Activated CD8-positive, alpha-beta memory T cell treated with anti-CD3 and anti-CD28 coated beads, Interleukin-2, amount 50 U/mL, for 48 hours (primary cell): ENCODE measurements at regions not wholly inside any gene's neighbourhood (a gene's known extent, or its start where the extent isn't known, plus 50 kb on each side); places are given as distances from the start of the nearest gene placed in this dataset.

Experiments
- DNase-seq: peaks from one replicate; pipeline ENCODE4 v3.0.0-alpha.2; 2020

DNA sequence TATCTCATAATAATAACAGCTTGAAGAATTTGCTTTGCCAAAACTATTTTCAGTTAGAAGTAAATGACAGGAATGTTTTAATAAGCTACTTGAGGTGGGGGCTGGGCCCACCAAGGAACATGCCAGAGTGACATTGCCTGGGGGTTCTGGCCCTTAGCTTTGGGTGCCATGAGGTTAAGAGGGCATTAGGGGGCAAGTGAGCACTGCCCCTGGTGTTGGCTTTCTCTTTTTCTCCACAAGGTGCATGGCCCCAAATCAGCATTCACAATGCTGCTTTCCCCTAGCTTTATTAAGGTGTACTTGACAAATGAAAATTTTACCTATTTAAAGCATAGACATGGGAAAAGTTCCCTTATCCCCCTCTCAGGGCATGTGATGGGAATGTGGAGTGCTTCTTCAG lies 305.4 kb downstream of the TENT4A start:
- DNase-seq = no peak

DNA sequence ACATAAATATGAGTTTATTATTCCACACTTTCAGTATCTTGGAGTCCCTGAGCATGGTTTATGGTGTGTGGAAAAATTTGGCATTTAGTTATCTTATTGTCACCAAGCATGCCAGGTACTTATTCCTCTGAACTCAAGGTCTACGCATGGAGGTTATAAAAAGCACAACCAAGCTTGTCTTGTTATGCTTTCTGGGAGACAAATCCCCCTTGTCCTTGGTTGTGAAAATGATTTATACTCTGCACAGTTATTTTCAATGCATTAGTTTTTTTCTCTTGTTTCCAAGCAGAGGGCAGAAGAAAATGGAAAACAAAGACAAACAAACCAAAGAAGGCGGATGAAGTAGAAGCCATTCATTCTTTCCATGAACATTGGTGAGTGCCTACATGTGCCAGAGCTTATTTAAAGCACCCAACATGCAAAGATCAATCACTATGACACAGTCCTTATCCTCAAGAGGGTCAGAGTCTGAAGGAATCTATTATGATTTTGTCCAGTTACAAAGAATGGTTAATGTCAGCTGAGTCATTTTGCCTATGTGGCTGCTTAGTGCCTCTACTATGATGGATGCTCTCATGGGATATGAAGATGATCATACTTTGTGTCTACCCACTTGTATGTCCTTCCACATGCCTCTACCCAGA lies 323.1 kb downstream of the TENT4A start:
- no peak for DNase-seq

DNA sequence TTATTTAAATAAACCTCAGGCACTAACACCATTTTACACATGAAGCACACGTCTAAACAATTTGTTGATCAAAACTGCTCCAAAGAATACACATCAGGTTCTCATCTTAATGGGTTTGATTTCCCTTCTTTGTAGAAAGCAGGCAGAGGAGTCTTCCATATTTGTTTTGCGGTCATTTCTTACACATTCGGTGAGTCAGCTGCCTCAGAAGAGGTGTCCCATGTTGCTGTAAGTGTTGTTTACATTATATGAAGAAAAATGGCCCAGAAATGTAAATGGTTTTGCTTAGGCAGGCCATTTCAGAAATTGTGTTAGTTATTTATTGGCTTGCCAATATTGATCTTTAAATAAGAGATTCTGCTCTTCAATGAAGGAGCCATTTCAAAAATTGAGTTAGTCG lies 325.8 kb downstream of the TENT4A start:
- no peak for DNase-seq

DNA sequence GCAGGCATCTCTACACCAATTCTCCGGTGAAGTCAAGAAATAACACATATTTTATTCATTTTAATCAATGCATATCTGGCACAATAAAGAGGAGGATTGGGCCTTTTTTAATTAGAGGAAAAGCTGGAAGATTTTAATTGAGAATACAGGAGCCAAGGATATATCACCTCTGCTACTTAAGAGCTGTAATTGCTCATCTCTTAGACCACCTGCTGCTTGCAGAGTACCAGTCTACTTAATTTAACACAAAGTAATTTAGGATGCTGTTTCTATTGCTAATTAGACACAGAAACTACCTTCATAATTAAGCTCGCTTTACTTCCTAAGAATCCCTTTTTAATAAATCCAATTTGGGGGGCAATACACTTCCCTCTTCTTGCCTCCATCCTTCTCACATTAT lies 326.9 kb downstream of the TENT4A start:
- no peak for DNase-seq

DNA sequence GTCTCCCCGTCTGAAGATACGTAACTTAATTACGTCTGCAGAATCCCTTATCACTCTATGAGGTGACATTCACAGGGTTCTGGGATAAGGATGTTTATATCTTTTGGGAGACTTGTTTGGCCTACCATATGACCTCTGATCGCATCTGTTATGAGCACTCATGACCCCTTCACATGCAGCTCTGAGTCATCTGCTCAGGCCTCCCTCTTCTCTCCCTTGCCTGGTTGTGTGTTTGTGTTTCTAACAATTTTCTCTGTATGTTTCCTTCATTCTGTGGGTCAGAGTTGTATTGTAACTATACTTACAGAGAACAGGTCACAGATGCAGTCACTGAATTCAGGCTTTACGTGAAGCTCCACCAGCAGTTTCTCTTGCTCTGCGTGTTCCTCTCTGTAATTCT lies 330.6 kb downstream of the TENT4A start:
- DNase-seq = no peak

DNA sequence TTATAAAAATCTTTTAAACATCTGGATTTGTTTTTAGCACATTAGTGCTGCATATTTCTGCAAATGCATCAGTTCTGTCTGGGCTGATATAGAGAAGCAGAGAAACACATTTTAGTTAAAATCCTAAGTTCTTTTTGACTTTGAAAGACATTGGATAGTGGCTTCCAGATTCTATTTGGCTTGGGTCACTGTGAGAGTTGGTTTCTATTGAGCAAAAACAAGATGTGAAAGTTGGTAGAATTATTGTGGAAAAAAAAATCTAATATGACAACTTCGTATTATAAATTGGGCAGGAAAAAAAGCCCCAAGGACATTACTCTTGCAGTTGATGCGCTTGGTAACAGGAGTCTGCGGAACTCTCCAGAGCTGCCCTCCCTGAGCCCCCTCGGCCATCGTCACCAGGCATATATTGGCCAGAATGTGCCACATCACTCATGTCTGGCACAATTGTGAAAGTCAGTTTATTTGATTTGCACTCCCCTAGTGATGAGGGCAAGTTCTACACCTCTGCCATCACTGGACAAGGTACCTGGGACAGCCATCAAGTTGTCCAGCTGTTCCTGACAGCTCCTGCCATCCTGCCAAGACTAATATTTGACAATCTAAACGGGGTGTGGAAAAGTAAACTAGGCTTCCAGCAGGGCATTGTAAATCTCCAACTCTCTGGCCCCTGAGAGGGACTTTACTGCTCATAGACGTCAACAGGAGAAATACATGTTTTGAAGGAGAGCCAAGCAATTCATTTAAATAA lies 334.5 kb downstream of the TENT4A start:
- DNase-seq = no peak

DNA sequence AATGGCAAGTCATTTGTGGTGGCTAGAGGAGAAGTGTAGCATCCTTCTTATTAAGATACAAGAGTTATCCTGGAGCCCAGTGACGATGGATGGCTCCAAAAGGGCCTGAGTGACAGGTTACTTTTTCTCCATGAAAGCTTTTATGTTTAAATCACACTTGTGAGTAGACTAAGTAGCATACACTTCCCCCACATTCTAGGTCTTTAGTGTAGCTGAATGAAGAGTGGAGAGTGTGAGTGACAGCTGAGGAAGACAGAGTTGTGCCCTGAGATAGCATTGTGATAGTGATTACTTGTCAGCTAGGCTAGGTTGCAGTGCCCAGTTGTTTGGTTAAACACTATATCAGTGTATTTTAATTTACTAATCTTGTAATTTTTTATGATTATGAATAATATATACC lies 337.8 kb downstream of the TENT4A start:
- no peak for DNase-seq

DNA sequence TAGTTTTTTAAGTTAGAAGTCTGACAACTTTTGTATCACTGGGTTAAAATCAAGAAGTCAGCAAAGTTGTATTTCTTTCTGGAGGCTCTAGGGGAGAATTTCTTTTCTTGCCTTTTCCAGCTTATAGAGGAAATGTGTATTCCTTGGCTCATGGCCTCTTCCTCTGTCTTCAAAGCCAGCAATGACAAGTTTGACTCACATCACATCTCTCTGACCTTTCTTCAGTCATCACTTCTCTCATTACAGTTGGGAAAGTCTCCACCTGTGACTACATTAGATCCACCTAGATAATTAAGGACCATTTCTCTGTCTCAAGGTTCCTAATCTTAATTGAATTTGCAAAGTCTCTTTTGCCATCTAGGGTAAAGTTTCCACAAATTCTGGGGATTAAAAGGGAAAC lies 339.9 kb downstream of the TENT4A start:
- no peak for DNase-seq

DNA sequence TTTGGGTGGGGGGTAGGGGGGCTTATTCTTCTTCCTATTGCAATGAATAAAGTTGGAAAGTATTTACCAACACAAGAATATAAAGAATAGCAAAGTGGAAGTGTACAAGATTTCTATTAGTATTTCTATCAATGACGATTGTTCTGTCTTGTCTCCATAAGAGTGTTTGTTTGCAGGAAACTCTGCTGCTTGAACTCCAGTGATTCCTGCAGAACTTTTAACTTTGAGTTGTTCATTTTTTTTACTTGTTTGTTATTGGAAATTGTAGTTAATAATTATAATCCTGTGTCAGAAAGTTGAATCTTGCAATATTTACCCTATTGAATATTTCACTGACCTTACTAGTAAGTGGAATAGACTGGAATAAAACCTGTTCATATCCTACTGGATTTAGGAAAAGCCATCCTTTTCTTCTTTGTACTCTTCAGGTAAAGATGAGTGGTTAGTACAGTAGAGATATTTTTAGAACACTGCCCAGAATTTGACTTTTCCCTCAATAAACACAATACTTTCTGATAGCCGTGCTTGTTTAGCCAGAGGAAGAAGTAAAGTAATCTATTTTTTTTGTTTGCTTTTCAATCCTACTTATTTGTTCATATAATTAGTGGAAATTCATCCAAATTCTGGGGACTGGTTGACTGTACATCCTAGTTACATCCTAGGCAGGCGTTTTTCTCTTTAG lies 340.4 kb downstream of the TENT4A start:
- DNase-seq = no peak

DNA sequence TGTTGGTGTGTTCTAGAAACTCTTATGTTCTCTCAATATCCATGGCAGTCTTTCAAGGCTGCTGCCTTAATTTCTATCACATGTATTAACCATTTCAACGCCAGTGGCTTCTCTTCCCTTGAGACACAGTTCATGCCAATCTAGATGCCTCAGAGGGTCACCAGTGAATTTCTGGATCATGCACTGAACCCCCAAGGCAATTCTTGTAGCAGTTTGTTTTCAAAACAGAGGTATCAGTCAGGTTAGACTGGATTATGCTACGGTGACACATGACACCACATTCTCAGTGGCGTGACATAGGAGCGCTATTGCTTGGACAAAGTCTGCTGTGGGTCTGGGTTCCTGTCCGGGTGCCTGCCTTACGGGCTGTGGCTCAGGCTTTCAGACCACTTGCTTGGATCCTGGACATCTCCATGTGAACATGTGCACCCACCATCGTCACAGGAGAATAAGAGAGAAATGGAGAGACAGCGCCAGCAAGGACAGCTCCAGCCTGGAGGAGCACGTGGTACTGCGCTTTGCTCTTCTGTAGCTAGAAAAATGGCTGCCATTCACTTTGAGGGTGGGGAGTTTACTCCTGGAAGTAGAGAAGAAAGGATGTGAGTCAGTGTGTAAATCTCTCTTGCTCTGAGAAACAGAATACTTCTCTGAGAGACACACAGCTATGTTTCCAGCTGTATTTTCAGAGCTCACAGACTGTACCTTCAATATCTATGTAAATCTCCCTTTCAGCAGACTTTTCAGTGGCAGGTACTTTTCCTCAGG lies 329.3 kb upstream of the ADCY2 start:
- no peak for DNase-seq

DNA sequence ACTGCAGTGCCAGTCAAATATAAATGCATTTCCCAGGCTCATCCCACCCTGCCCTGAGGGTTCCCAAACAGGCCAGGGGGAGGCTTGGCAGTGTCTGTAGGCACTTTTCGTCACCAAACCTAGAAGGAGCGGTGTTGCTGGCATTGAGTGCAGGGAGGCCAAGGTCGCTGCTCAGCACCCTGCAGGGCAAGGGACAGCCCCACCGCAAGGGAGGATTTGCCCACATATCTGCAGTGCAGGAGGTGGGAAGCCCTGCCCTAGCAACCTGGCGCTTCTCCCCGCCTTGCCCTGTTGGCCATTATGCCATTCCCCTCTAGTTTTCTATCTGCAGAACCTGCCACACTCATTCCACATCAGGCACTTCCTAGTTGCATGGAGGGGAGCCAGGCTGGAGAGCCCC lies 327.8 kb upstream of the ADCY2 start:
- DNase-seq = no peak

DNA sequence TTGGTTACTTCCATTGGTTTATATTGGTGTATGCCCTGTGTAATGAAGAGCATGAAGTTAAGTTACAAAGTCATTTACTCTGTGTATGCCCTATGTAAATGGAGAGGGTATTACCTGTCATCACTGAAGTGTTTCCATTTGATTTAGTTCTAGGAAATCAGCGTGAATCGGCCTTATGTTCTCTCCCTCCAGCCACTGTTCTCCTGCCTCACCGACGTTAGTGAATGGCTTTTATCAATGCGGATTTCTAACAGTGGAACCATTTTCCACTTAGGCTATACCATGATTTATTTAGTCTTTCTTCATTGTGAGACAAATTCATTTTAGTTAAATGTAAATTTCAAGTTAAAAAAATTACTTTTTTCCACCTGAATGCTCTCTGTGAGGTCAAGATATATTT lies 327.0 kb upstream of the ADCY2 start:
- no peak for DNase-seq

DNA sequence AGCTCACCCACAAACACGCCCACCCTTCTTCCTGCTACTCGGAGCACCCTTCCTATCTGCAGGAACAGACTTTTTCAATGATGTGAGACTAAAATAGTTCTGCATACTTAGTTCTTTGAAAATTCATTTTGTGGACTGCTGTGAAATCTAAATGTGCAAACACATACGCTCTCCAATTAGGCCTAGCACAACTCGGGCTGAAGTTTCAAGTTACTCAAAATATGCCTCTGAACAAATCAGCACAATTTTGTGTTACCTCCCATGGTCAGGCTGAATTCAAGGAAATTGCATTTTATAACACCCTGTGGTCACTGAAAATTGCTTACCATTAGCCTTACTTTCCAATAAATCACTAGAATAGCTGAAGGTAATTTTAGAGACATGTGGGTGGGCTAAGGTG lies 323.8 kb upstream of the ADCY2 start:
- DNase-seq = no peak

DNA sequence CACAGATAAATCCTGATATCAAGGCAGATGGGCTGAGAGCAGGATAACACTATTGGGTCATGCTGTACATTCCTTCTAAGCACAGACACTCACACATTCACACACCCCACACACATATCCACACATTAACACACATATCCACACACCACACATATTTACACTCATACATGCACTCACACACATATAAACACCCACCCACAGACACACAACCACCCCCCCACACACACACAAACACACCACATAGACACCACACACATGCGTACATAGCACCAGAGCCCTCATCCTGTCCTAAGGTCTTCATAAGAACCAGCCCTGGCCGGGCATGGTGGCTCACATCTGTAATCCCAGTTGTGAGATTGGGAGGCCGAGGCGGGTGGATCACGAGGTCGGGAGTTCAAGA lies 322.3 kb upstream of the ADCY2 start:
- DNase-seq = no peak

DNA sequence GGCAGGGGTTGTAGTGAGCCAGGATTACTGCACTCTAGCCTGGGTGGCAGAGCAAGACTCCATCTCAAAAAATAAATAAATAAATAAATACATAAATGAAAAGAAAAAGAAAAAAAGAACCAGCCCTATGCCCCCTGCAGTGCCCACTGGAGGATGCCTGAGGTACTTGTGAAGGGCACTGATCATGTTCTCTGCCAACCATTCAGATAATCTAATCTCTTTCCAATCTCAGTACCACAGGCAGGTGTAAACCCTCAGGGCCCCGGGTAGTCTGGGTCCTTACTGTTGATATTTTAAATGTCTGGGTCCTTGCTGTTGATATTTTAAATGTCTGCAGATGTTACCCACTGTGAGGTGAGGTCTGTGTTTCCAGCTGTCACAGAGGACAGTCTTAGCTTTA lies 321.8 kb upstream of the ADCY2 start:
- no peak for DNase-seq

DNA sequence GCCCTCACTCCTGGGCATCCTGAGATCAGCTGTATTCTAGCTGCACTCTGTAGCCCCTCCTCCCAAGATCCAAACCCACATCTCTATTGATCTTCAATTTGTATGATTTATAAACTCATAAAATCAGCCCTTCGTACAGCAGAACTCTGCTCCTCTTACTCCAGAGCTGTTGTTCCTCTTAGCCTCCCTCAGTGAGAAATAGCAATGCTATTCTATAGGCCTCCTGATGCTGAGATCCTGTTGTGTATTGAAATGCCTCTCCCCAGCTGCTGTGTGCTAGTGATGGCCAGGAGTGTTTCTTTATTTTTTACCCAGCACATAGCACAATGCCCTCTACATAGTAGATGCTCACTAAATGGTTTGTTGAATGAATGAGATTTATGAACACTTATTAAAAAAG lies 320.5 kb upstream of the ADCY2 start:
- no peak for DNase-seq

DNA sequence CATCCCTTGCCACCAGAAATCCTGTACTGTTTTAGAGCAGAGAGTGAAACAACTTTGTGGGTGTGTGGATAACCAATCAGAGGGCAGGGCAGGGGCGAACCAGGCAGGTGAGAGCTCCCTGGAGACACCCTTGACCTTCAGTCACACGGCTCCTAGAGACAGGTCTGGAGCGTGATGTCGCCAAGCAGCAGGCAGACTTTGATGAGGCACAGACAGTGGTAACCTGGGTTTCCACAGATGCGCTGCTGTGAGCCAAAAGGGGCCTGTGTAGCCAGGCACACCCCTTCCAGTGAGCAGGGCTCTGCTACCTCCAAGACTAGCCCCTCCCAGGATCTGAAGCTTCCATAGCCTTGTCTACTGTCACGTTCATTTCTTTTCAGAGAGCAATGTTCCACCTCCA lies 317.8 kb upstream of the ADCY2 start:
- no peak for DNase-seq

DNA sequence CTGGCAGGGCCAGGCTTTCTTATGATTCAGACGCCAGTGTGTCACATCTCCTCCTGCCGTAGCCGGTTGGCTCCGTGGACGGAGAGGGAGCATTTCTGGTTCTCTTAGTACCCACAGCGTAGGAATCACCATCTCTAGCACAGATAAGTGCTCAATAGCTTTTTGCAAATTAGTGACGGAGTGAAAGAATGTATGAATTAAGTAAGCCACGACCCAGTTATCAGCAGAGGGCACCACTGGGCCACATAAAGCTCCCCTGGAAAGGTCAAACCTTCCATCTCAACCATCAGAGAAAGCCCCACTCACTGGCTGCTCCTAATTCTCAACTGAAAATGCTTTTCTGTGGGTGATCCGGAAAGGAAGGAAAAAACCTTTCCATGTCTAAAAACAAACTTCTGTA lies 317.0 kb upstream of the ADCY2 start:
- DNase-seq = no peak

DNA sequence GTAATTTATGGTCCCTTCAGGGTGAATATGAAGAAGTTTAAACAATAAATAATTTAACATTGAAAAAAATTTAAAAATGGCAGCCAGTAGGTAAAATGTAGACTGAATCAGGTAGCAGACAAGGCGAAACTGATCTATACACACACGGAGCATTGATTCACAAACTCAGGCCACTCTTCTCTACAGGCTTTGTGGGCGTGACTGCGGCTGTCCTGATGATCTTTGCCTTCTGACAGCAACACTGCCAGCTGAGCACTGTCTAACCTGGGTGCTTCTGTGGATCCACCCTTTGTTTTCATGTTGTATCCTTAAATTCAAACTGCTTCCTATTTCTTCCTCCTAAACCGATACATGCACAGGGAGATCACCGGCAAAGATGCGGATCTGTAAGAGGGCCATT lies 315.4 kb upstream of the ADCY2 start:
- DNase-seq = no peak

DNA sequence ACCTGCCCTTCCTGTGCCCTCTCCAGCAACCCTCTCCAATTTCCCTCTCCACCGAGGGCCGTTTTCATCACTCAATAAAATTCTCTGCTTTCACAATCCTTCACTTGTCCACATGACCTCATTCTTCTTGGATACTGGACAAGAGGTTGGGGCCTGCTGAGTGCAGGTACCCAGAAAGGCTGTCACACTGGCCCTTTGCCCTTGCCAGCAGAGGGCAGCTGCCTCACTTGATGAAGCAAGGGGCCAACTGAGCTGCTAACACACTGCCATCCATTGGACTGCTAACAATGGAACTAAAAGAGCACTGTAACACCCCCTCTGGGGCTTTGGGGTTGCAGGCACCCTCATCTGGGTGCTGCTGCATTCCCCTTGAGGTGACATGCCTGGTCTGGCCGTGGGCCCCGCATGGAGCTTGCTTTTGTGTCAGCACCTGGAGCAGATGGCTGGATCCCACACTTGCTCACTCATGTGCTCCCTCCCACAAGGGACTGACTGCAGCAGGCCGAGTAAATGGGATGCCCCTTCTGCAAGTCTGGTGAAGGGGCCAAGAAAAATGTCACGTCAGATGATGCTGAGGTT lies 308.1 kb upstream of the ADCY2 start:
- no peak for DNase-seq

DNA sequence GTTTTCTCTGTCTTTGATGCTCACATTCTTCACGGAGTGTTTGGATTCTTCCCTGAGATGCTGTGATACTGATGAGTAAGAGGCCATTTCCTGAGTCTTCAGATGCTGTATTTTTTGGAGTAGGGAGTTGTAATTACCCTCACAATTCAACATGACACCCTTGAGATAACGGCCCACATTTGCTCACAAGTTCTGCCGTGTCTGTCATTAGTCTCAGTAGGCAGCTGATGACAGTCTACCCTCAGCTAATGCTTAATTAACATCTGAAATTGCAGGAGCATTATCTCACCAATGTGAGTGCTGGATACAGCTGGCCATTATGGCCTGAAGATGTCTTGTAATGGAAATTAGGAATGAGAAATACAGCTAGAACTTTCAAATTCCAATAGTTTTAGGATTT lies 307.1 kb upstream of the ADCY2 start:
- DNase-seq = no peak

DNA sequence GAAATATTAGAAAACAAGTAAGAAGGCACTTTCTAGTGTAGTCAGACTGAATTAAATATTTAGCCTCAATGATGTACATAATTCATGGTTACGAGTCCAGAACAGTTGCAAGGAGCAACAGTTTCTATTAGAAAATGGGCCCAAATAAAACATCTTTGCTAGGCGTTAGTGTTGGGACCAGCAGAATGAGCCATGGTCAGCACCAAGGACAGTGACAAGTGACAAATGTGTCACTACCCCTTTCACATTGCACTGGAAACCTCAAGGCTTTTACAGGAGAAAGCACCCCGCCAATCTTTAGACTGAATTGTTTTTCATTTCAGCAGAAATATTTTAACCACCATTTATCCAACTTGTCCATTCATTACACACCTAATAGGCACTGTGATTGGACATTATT lies 301.3 kb upstream of the ADCY2 start:
- no peak for DNase-seq

DNA sequence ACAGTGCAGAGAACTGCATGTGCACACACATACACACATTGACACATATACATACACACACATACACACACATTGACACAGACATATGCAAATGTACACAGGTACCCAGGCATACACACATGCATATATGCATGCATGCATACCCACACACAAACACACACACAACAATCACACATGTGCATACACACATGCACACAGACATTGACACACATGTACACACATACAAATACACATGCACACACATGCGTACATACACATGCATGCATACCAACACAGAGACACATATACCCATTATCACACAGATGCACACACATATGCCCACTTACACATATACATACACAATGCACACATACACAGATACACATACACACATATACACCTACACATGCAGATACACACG lies 299.6 kb upstream of the ADCY2 start:
- no peak for DNase-seq
